ENCODE measurements at regions not wholly inside any gene's neighbourhood (a gene's known extent, or its start where the extent isn't known, plus 50 kb on each side); places are given as distances from the start of the nearest gene placed in this dataset.
"Not testable (repeated sequence)": the region's sequence is repeated elsewhere in the genome, so short reads cannot be mapped to it uniquely, and the experiment has no call there.

DNA sequence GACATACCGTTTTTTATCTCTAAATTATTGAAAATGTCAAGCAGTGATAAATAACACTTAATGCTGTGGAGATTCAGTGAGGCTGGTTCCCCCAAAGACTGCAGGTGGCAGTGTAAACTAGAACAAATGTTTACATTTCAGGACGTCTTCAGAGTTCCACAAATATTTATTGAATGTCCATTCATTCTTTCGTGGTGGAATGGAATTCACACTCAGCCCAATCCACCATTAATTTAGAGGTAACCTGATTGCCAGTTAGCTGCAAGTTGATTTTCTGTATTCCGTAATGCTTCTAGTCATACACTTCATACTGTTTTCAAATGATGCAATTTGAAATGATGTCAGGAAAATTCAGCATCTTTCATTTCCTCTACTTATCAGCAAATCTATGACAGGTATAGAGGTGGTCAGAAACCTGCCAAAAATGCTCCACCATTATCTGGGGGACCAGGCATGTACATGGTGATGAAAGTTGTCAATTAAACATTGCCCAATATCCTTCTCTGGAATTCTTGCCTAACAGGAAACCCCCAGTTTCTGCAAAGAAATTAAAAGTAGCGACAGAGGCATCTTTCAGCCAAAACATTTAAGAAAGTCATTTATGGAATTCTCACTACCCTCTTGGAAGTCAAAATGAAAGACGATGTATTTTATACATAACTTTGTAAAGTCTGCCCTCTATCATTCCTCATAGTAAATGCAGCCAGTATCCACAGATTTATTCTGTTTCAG, 94.3 kb upstream of the BMAL1 start:
- DNase-seq: peak in 2 of 6 experiments; percentile 0 to 16

GRCh38 chr11:13183826-13184196, 93.8 kb upstream of the BMAL1 start:
- DNase-seq: no peak

DNA sequence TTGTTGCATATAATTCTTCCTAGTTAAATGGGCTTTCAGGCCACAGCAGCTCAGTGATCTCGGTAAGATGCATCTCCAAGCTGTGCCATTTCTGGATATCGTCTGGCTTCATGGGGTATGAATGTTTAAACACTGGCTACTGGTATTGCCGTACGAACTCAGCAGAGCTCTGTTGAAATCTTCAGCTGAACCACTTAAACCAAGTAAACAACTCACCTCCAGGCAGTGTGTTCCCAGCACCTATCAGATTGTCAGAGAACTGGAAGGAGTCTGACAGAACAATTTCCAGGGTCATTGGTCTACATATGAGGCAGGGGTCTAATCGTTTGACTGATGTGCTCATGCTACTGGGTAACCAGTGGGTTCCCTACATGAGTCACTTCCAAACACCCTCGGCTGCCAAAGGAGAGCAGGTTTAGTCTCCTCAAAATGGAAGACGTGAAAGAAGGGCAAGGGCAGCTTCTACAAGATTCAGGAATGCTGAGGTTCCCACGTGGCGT, 93.2 kb upstream of the BMAL1 start:
- no peak for DNase-seq

- no peak for DNase-seq
These were observed 89.4 kb upstream of the BMAL1 start for GRCh38 chr11:13188179-13188578.

- no peak for DNase-seq
These were observed 87.8 kb upstream of the BMAL1 start for GRCh38 chr11:13189561-13190426.

DNA sequence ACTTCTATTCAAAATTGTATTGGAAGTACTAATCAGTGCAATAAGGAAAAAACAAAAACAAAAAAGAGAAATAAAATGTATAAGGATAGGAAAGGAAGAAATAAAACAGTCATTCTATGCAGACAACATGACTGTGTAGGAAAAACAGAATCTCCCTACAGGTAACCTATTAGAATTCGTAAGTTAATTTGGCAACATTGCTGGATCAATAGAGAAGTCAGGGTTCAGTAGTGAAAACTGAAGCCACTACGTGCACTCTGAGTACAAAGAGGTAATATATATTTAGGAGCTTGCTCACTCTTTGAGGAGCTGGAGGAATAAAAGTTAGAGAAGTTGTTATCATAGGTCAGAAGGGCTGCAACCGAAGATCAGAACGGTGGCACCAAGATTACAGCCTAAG, 84.0 kb upstream of the BMAL1 start:
- DNase-seq: no peak

DNA sequence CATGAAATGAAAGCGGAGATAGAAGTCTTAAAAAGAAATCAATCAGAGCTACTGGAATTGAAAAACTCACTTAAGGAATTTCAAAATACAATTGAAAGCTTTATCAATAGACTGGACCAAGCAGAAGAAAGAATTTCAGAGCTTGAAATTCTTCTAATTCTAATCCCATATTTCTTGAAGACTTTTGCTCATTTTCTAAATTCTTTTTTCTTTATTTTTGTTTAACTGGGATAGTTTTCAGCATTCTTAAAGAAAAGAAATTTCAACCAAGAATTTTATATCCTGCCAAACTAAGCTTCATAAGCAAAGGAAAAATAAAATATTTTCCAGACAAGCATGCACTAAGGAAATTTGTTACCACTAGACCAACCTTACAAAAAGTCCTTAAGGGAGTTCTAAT, 80.2 kb upstream of the BMAL1 start:
- not testable (repeated sequence) for DNase-seq

DNA sequence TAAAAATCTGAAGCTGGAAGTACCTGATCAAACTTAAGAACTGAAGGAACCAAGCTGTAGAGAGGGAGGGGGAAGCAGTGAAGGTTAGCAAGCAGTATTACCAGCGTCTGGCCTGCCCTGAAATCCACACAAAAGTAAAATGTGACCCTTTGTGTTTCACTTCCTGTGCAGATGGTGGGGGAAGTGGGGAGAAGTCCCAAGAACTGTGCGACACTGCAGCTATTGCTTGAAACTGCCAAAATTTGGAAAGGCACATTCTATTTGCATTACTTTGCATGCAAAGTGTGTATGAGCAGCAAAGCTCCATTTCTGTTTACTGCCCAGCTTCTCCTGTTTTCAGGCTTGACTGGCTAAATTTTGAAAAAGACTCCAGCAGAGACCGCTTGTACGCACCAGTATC, 72.1 kb upstream of the BMAL1 start:
- DNase-seq: no peak

- DNase-seq: no peak
These were observed 71.4 kb upstream of the BMAL1 start for GRCh38 chr11:13206086-13206640.

GRCh38 chr11:13207270-13207664, 70.3 kb upstream of the BMAL1 start:
- peak in 1 of 6 experiments; percentile 5 for DNase-seq

DNA sequence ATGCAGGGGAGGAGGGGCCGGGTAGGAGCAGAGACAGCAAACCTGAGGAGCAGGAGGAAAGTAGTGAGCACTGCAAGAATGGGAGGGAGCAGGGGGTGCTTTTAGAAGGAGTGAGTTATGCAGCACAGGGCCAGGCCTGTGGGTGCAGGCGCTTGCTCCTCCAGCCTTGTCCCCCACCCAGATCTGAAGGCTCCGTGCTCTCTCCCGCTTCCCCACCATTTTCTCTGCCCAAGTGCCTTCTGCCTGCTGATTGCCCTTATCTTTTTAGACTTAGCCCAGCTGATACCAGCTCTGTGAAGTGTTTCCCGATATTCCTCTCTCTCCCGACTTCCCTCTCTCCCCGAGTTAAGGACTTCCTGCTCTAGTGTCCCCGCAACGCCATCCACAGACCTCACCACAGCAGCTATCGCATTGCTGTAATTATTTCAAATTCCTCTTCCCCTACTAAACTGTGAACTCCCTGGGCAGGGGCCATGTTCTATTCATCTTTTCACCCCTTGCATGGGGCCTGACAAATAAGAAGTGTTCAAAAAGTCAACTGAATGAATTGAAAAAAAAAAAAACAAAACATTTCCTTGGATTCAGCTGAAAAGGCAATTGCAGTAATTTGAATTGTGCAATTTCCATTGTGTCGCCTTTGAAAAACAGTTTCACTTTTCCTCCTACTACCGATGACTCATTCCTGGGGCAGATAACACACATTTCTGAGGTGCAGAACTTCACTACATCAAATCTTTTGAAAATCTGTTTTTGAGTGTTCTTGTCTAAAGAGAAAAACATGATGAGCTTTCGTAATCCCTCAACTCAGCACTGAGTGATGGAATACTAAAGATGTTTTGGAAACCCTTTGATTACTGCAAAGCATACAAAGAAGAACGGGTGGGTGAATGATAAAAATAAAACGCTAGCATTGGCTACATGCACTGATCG, 69.7 kb upstream of the BMAL1 start:
- peak in 2 of 6 experiments; percentile 14 to 29 for DNase-seq

DNA sequence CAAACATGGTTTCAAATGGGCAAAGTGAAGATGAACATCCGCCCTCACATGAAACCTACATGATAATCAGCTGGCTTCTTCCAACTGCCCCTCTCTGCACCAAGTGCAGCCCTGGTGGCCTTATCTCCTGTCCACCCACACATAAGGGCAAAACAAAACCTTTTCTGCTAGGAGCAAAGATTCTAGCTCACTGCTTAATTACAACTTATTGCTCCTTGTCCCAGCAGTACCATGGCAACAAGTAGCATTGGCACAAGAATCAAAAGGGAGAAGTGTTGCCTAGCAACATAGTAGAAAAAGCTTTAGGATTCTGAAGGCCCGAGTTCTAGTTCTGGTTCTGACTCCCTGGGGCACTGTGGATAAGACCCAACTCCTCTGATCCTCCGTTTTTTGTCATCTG, 68.7 kb upstream of the BMAL1 start:
- no peak for DNase-seq

- no peak for DNase-seq
These were observed 68.2 kb upstream of the BMAL1 start for GRCh38 chr11:13209379-13209778.

GRCh38 chr11:13210424-13210823, 67.2 kb upstream of the BMAL1 start:
- peak in 1 of 6 experiments; percentile 6 for DNase-seq

GRCh38 chr11:13214276-13214675, 63.3 kb upstream of the BMAL1 start:
- DNase-seq: no peak

DNA sequence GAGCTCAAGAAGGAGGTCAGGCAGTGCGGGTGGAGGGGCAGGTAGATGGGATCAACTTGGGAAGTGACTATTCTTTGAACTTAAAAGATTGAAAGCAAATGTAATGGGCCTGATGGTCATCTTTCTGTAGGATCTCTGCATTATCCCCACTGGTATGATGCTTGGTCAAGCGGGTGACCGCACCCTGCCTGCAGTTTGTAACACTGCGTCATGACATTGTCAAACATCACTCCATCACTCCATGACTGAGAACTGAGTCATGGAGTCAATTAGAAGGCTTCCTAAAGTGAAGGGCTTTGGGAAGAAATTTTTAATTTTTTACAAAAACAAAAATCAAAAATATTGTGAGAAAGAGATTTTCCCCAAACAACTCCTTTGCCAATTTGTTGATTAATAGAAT, 62.4 kb upstream of the BMAL1 start:
- DNase-seq: no peak

DNA sequence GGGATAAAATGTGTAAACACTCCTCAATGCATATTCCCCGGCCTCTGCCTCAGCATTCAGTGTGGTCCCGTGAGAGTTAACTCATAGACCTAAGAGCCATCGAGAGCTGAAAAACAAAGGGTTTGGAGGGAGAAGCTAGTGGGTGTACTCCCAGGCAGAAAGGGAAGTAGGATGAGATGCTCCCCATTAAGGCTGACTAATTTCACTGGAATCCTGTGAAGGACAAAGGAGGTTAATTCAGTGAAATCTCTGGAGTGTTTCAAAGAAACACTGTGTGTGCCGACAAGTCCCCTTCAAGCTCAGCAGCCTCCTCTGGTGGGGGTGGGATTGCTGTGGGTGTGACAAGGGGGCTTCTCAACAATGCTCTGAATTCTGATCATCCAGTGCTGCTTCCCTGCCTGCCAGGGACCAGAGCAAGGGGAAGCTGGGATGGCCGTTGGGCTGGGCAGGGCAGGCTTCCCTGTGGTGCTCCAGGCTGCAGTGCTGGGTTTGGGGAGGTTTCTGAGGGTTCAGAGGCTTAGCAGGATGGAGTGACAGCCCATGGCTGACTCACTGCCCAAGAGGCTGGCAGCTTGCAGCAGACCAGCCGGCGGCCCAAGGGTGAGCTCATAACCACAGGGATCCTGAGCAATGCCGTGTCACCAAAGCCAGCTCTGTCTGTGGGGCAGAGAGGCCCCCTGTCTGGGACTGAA, 61.4 kb upstream of the BMAL1 start:
- DNase-seq: no peak

GRCh38 chr11:13216711-13217075, 60.9 kb upstream of the BMAL1 start:
- DNase-seq: no peak

- not testable (repeated sequence) for DNase-seq
These were observed 58.9 kb upstream of the BMAL1 start for GRCh38 chr11:13218685-13219084.

- DNase-seq: no peak
These were observed 57.4 kb upstream of the BMAL1 start for GRCh38 chr11:13220148-13220547.

DNA sequence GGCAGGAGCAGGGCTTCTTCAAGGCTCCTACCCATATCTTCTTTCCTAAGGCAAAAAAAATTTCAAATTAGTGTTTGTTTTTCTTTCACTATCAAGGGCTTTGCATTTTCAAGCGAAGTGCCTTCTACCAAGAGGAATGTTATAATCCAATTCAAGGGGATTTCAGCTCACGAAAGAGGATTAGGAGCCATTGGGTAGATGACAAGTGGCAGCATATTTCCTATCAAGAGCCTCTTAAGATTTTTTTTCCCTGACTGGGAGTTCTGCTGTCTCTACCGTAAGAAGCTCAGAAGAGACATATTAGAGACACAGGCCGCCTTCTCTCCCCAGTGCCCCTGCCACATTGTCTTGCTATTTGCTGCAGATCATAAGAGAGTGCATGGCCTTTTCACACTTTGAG, 55.9 kb upstream of the BMAL1 start:
- DNase-seq: no peak

GRCh38 chr11:13222285-13222684, 55.3 kb upstream of the BMAL1 start:
- no peak for DNase-seq
